OCI-LY7 (cell line): ENCODE measurements at regions not wholly inside any gene's neighbourhood (a gene's known extent, or its start where the extent isn't known, plus 50 kb on each side); places are given as distances from the start of the nearest gene placed in this dataset.

ENCODE experiments used
- CTCF ChIP-seq: fragments of 200-600 bp; sonication (generic); conservative IDR thresholded peaks from 2 replicates; pipeline ENCODE4 v1.5.1; 2014; ENCODE audit warnings: mild to moderate bottlenecking, antibody characterized with exemption, low read length, moderate library complexity, mixed read lengths
- EZH2phosphoT487 ChIP-seq: fragments of 200-600 bp; sonication (generic); IDR thresholded peaks from 2 replicates; pipeline ENCODE4 v1.6.1; 2018; ENCODE audit warnings: low read depth, borderline replicate concordance, mild to moderate bottlenecking, mixed run types, antibody characterized with exemption, low read length, moderate library complexity, mixed read lengths

GRCh38 chr5:2027790-2028189, 145.1 kb upstream of the IRX4 start:
- TF ChIP-seq CTCF (no peak), EZH2phosphoT487 (no peak)
